Mucosa of rectum (tissue), 2 donors: ENCODE measurements at regions not wholly inside any gene's neighbourhood (a gene's known extent, or its start where the extent isn't known, plus 50 kb on each side); places are given as distances from the start of the nearest gene placed in this dataset.

Experiments used
- H3K27ac ChIP-seq, 2 donors: one replicate each; pipeline ENCODE4 v1.7.0; 2013; ENCODE audit warnings: inconsistent platforms in 2 of 2, low read depth in 2 of 2, low read length in 2 of 2
- H3K27me3 ChIP-seq, 2 donors: one replicate each; pipeline ENCODE4 v1.7.0; 2013; ENCODE audit warnings: low read length in 2 of 2; ENCODE audit not compliant: control insufficient read depth in 2 of 2, insufficient read depth in 2 of 2
- H3K36me3 ChIP-seq, 2 donors: one replicate each; pipeline ENCODE4 v1.7.0; 2013; ENCODE audit warnings: low read length in 2 of 2; ENCODE audit not compliant: control insufficient read depth in 2 of 2, insufficient read depth in 2 of 2
- H3K4me1 ChIP-seq, 2 donors: one replicate each; pipeline ENCODE4 v1.7.0; 2013; ENCODE audit warnings: low read length in 2 of 2, mild to moderate bottlenecking in 1 of 2; ENCODE audit not compliant: control insufficient read depth in 2 of 2, insufficient read depth in 2 of 2
- H3K4me3 ChIP-seq, 2 donors: one replicate each; pipeline ENCODE4 v1.7.0; 2013; ENCODE audit warnings: low read length in 2 of 2
- H3K9ac ChIP-seq, 2 donors: one replicate each; pipeline ENCODE4 v1.7.0; 2013; ENCODE audit warnings: low read length in 2 of 2, low read depth in 1 of 2, mild to moderate bottlenecking in 1 of 2
- H3K9me3 ChIP-seq, 2 donors: one replicate each; pipeline ENCODE4 v1.7.0; 2013; ENCODE audit warnings: low read length in 2 of 2; ENCODE audit not compliant: control insufficient read depth in 2 of 2
- donor health status: healthy.
- donor health status: Normal muscosa, but diverticular disease.

DNA sequence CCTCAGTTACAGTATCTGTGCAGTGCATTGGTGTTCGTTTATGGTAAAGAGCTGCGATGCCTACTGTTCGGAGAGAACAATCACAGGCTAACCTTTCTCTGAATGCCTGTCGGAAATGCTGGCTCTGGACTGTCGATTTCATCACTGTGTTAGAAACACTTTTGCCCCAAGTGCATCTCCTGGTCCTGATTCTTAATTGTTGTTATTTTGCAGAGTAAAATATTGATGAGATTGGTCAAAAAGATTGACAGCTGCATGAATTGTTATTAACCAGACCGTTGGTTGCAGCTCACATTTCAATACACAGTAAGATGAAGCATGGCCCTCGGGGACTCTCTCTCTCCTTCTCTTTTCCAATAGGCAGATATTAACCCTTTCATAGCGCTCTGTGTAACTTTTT, 557.4 kb upstream of the ADARB2 start:
- H3K27ac ChIP-seq = no peak overlapping the region

DNA sequence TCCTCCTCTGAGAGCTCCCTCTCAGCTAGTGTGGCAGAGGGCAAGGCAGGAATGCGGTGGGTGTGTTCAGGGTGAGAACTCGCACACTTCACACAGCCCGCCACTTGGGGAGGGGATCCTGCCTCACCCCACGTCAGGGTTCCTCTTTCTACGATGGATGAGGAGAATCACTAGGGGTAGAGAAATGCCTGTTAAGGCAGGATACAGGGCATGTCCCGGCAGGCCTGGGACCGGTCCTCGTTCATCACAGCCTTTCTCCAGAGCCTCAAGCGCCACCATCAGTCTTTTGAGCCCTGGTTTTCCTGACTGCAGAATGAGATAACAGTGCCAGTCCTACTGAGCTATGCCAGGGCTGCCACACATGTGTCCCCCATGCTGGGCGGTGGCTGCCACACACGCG, 546.7 kb upstream of the ADARB2 start:
- Histone ChIP-seq H3K27me3 (no peaks in the 10 kb centered on the region), H3K36me3 (no peaks in the 10 kb centered on the region), H3K9ac (no peak overlapping the region), H3K9me3 (no peaks in the 10 kb centered on the region), H3K27ac (no peak overlapping the region), H3K4me3 (no peak overlapping the region), H3K4me1 (no peaks in the 10 kb centered on the region)

More for the DNA sequence above, 557.4 kb upstream of the ADARB2 start:
- Histone ChIP-seq H3K9ac (no peak overlapping the region), H3K4me1 (no peaks in the 10 kb centered on the region), H3K4me3 (no peak overlapping the region), H3K9me3 (peaks cover 0 to 4% of the 10 kb centered on the region in 2 donors), H3K27me3 (no peaks in the 10 kb centered on the region), H3K36me3 (no peaks in the 10 kb centered on the region)

DNA sequence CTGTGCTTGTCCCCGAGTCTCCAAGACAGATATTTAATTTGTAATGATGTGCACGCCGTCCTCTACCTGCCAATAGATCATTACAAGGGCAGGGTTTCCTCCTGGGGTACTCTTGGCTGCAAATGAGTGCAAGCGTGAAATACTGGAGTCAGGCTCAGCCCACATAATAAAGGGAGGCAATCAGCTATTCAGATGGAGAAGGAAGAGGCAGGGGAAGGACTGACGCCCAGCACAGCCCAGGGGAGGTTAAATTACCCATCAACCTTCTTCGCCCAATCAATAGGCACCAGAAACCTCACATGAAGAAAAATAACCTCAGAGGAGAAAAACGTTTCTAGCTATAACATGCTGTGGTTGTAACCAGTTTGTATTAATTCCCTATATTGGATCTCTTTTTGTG, 544.9 kb upstream of the ADARB2 start:
- H3K9me3 ChIP-seq = no peaks in the 10 kb centered on the region
- no peaks in the 10 kb centered on the region for H3K4me1 ChIP-seq
- no peak overlapping the region for H3K27ac ChIP-seq
- no peak overlapping the region for H3K9ac ChIP-seq
- H3K4me3 ChIP-seq = no peak overlapping the region
- no peaks in the 10 kb centered on the region for H3K27me3 ChIP-seq
- H3K36me3 ChIP-seq = no peaks in the 10 kb centered on the region

DNA sequence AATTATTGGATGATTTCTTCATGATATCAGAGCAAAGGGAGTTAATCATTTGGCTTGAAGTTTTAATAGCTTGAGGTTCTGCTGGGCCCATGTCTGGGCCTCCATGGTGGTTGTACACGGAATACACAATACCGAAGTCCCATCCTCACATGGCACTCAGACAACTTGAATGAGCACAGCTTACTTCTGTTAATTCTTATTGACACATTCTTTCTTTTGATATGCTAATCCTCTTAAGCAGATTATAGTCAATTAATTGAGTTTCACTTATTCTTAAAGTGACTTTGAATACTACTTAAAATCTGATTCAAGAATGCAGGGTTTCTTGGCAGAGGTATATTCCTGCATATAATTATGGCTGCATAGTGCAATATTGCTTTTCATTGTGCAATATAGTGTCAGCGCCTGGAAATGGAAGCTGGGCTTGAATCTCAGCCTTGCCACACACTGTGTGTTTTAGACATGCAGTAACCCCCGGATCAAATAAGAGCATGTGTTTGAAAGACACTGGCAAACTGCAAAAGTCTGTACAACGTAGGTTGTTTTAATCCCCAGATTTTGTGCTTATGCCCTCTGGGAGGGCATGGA, 543.5 kb upstream of the ADARB2 start:
- Histone ChIP-seq H3K9me3 (no peaks in the 10 kb centered on the region), H3K27ac (no peak overlapping the region), H3K27me3 (no peaks in the 10 kb centered on the region), H3K4me3 (no peak overlapping the region), H3K36me3 (no peaks in the 10 kb centered on the region), H3K4me1 (no peaks in the 10 kb centered on the region), H3K9ac (no peak overlapping the region)

DNA sequence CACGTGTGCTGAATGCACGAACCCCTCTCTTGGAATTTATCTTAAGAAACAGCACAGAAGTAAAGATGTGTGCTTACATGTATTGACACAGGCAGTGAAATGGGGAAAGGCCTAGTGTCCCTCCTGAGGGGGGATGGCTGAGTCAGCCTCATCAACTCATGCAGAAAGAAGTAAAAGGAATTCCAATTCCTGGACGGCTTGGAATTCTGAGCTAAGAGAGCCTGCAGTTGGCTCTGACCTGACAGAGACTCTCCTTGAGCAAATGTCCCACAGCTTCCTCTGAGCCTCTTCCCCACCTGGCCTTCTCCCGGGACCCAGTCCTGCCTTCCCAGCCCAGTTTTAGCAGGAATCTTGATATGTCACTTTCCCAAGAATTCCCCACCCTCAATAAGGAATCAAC, 542.4 kb upstream of the ADARB2 start:
- Histone ChIP-seq H3K9ac (no peak overlapping the region), H3K4me1 (no peaks in the 10 kb centered on the region), H3K9me3 (no peaks in the 10 kb centered on the region), H3K36me3 (no peaks in the 10 kb centered on the region), H3K27me3 (no peaks in the 10 kb centered on the region), H3K27ac (no peak overlapping the region), H3K4me3 (no peak overlapping the region)

DNA sequence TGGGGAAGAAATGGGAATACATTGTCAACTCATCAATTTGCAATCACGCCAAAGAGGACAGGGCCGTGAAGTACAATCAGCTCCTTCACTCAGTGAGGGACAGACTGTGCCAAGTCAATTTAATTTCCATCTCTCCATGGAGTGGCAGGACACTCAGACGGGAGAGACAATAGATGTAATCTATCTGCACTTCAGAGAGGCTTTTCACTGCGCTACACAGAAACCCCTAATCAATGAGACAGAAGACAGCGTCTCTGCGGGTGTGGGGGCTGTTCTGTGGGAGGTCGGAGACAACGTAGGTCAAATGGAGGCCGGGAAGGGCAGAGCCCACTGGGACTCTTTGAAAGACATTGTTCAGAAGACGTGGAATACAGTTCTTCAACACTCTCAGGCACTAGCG, 541.0 kb upstream of the ADARB2 start:
- H3K36me3 ChIP-seq = no peaks in the 10 kb centered on the region
- no peaks in the 10 kb centered on the region for H3K27me3 ChIP-seq
- H3K4me3 ChIP-seq = no peak overlapping the region
- H3K9me3 ChIP-seq = no peaks in the 10 kb centered on the region
- H3K9ac ChIP-seq = no peak overlapping the region
- no peaks in the 10 kb centered on the region for H3K4me1 ChIP-seq
- H3K27ac ChIP-seq = no peak overlapping the region

DNA sequence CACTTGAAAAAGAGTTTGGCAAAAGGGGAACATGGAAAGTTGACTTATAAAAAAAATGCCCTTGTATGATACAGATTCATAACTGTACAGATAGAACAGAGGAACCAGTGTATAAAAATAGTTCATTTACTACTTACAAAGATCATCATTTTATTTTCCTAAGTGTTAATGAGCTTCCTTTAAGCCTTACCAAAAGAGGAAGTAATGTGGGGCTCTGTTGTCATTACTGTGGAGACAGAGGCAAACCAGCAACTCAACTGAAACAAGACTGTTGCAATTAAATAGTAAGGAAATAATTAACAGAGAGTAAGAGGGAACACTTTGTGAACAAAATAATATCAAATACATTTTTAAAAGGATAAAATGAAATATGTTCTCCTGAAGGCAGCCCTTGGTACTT, 526.2 kb upstream of the ADARB2 start:
- H3K9ac ChIP-seq = no peak overlapping the region
- H3K27ac ChIP-seq = no peak overlapping the region
- no peaks in the 10 kb centered on the region for H3K36me3 ChIP-seq
- H3K4me1 ChIP-seq = no peaks in the 10 kb centered on the region
- no peak overlapping the region for H3K4me3 ChIP-seq
- H3K9me3 ChIP-seq = peaks cover 4% of the 10 kb centered on the region in 2 donors
- no peaks in the 10 kb centered on the region for H3K27me3 ChIP-seq

DNA sequence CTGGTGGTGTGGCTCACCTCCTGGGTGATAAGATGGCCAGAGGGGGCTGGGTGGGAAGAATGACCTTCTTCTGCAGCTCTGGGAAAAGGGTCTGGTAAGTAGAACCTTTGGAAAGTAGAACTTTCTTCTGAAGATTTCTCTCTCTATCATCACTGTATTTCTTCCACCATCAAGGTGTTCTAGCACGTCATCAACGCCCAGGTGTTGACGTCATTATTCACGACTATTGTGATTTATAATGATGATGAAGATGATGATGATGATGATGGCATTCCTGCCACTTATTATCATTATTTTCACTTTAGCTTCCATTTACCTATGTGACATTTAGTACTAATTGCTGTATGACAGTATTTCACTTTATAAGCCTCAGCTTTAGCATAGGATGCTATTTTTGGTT, 525.6 kb upstream of the ADARB2 start:
- Histone ChIP-seq H3K4me1 (no peaks in the 10 kb centered on the region), H3K9ac (no peak overlapping the region), H3K36me3 (no peaks in the 10 kb centered on the region), H3K9me3 (peaks cover 4% of the 10 kb centered on the region in 2 donors), H3K4me3 (no peak overlapping the region), H3K27ac (no peak overlapping the region), H3K27me3 (no peaks in the 10 kb centered on the region)

DNA sequence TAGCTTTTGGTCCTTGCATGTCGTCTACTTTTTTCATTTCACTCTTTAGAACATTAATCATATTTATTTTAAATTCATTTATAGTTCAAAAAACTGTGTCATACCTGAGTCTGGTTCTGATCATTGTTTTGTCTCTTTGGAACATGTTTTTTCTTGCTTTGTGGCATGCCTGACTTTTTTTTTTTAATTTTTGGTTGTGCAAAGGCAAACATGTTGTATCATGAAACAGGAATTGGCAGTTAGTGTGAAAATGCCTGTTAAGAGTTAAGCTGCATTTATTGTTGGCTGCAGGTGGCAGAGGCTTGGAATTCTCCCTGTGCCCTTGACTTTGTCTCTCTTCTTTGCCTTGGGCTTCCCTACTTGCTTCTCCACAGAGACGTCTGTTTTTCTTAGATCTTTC, 525.0 kb upstream of the ADARB2 start:
- no peaks in the 10 kb centered on the region for H3K36me3 ChIP-seq
- H3K4me3 ChIP-seq = no peak overlapping the region
- no peaks in the 10 kb centered on the region for H3K27me3 ChIP-seq
- H3K9me3 ChIP-seq = peaks cover 4% of the 10 kb centered on the region in 2 donors
- no peaks in the 10 kb centered on the region for H3K4me1 ChIP-seq
- no peak overlapping the region for H3K27ac ChIP-seq
- no peak overlapping the region for H3K9ac ChIP-seq

DNA sequence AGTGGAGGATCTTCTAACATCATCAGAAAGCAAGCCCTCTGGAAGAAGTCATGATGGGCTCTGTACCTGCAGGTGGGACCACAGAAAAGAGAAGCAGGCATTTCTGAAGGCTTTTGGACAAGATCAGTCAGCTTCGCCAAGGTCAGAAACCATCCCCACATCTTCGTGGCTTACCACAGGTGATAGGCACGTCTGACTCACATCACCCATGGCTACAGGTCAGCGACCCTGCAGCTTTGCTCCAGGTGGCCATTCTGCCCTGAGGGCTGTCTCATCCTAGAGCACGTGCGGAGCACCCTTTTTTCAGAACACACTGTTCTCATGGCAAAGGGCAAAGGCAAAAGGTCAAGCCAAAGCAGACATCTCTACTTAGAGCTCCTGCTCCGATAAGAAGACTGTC, 518.9 kb upstream of the ADARB2 start:
- no peaks in the 10 kb centered on the region for H3K36me3 ChIP-seq
- peaks cover 6% of the 10 kb centered on the region in 2 donors for H3K9me3 ChIP-seq

DNA sequence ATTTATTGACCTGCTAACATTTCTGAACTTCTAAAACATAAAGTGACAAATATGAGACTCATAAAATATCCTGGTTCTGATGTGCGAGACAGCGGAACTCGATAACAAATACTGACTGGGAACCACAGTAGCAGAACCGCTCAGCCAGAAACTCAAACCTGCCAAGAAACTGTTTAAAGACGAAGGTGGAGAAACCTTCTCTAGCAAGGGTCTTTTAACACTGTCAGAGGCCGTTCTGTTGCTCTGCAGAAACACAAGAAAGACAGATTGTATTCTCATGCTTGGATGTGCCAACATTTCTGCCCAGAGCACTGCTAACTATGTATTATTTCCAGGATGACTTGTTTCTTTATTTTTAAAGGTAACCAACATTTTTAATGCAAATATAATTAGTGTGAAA, 514.8 kb upstream of the ADARB2 start:
- Histone ChIP-seq H3K4me1 (no peaks in the 10 kb centered on the region), H3K27me3 (no peaks in the 10 kb centered on the region), H3K4me3 (no peak overlapping the region)

More for the DNA sequence above, 518.9 kb upstream of the ADARB2 start:
- Histone ChIP-seq H3K9ac (no peak overlapping the region), H3K27ac (no peak overlapping the region), H3K4me3 (no peak overlapping the region), H3K27me3 (no peaks in the 10 kb centered on the region), H3K4me1 (no peaks in the 10 kb centered on the region)

More for the DNA sequence above, 514.8 kb upstream of the ADARB2 start:
- Histone ChIP-seq H3K9me3 (peaks cover 2 to 6% of the 10 kb centered on the region in 2 donors), H3K27ac (no peak overlapping the region), H3K36me3 (no peaks in the 10 kb centered on the region), H3K9ac (no peak overlapping the region)
